ENCODE measurements at regions not wholly inside any gene's neighbourhood (a gene's known extent, or its start where the extent isn't known, plus 50 kb on each side); places are given as distances from the start of the nearest gene placed in this dataset.

DNA sequence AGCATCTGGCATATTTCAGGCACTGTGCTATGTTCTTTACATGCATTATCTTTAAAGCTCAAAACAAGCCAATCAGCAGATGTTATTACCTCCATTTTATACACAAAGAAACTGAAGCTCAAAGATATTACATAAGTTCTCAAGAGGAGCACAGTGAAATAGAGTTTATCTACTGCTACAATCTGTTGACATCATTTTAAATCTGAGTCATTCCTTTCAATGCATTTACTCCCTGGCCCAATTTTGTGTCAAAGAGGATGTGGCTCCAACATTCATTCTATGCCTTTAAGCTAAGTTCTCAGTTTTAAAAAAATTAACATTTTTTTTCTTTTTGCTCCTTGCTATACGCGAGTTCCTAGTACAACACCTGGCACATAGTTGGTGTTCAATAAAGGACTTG lies 486.3 kb upstream of the ZNF462 start:
- TF ChIP-seq, protein P1, sequence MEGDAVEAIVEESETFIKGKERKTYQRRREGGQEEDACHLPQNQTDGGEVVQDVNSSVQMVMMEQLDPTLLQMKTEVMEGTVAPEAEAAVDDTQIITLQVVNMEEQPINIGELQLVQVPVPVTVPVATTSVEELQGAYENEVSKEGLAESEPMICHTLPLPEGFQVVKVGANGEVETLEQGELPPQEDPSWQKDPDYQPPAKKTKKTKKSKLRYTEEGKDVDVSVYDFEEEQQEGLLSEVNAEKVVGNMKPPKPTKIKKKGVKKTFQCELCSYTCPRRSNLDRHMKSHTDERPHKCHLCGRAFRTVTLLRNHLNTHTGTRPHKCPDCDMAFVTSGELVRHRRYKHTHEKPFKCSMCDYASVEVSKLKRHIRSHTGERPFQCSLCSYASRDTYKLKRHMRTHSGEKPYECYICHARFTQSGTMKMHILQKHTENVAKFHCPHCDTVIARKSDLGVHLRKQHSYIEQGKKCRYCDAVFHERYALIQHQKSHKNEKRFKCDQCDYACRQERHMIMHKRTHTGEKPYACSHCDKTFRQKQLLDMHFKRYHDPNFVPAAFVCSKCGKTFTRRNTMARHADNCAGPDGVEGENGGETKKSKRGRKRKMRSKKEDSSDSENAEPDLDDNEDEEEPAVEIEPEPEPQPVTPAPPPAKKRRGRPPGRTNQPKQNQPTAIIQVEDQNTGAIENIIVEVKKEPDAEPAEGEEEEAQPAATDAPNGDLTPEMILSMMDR (conservative IDR thresholded peaks at IDR 0.05; ENCODE audit: low read depth, low read length), result no peak
- TF ChIP-seq EZH2 (IDR thresholded peaks at IDR 0.05; ENCODE audit: low read length, unreplicated experiment), result no peak
